ENCODE measurements at regions not wholly inside any gene's neighbourhood (a gene's known extent, or its start where the extent isn't known, plus 50 kb on each side); places are given as distances from the start of the nearest gene placed in this dataset.

GRCh38 chr20:60715172-60715571, 536.9 kb upstream of the CDH4 start:
- no peak for DNase-seq (ENCODE audit: extremely low read depth in 1 of 11, low read depth in 9 of 11, low spot score in 4 of 11)

GRCh38 chr20:60718743-60719480, 533.1 kb upstream of the CDH4 start:
- DNase-seq (ENCODE audit: extremely low read depth in 1 of 11, low read depth in 9 of 11, low spot score in 4 of 11) = no peak

- DNase-seq (ENCODE audit: extremely low read depth in 1 of 11, low read depth in 9 of 11, low spot score in 4 of 11) = no peak
Measured at GRCh38 chr20:60725311-60725906, 526.7 kb upstream of the CDH4 start.

DNA sequence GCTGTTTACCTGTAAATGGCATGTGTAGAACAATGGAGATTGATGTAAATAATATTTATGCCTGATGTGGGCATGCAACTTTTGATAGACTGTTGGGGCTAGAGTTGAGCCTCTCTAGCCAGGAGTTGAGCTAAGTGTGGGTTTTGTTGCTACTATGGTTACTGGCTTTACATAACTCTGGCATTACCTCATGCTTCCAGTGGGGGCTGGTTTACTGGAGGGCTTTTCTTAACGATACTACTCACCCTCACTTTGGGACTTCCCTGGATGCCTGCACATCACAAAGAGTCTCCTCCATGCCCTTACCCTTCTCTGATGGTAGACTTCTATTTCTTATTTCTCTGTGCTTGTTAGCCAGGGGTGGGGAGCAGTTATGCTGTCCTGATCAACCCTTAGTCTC, 524.6 kb upstream of the CDH4 start:
- DNase-seq (ENCODE audit: extremely low read depth in 1 of 11, low read depth in 9 of 11, low spot score in 4 of 11) = no peak

DNA sequence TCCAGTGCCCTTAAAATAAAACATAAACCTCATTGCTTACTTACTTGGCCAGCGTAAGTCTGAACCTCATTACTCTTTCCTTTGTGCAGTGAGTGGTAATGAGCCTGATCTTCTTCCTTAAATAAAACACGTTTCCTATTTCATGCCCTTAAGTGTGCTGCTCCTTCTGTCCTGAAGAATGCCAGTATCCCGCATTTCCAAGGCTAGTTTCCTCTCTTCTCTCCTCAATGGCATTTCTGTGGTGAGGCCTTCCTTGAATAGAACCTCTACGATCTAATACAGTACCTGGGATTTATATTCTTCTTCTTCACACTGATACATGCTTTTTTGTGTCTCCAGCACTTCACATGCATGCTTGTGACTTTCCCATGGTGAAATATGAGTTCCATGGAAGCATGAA, 523.4 kb upstream of the CDH4 start:
- no peak for DNase-seq (ENCODE audit: extremely low read depth in 1 of 11, low read depth in 9 of 11, low spot score in 4 of 11)

DNA sequence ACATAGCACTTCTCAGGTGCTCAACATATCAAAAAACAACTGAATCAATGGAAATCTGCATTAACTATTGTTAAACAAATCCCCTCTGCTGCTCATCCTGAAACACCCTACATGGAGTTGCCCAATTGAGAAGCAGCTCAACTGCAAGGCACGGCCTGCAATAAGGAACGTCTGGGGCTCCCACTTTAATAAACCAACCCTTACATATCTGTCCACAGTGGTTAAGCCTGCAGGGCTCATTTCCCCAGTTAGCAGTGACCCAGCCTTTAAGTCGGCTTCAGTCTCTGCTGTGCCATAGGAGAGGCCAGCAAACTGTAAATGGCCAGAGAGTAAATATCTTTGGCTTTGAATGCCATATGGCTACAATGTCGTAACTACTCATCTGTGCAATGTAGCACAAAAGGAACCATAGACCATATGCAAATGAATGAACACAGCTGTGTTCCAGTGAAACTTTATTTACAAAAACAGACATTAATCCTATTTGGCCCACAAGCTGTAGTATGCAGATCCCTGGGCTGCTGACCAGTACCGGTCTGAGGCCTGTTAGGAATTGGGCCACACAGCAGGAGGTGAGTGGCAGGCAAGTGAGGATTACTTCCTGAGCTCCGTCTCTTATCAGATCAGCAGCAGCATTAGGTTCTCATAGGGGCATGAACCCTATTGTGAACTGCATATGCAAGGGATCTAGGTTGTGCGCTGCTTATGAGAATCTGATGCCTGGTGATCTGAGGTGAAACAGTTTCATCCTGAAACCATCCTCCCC, 522.7 kb upstream of the CDH4 start:
- no peak for DNase-seq (ENCODE audit: extremely low read depth in 1 of 11, low read depth in 9 of 11, low spot score in 4 of 11)

DNA sequence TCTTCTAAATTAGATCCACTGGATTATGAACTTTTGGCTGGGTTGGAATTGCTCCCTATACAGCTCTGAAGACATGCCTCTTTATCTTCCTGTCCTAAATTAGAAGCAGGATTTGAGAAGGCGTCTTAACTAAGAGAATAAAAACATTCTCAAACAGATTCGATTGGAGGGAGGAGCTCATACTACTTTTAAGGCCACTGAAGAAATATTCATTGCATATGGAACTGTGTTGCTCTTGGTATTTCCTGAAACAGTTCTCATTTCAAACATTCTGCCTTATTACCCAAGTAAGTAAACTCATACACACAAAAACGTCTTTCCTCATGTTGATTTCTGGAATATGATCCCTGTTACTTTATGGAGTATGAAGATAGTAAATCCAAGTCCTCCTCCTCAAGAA, 519.7 kb upstream of the CDH4 start:
- no peak for DNase-seq (ENCODE audit: extremely low read depth in 1 of 11, low read depth in 9 of 11, low spot score in 4 of 11)

DNA sequence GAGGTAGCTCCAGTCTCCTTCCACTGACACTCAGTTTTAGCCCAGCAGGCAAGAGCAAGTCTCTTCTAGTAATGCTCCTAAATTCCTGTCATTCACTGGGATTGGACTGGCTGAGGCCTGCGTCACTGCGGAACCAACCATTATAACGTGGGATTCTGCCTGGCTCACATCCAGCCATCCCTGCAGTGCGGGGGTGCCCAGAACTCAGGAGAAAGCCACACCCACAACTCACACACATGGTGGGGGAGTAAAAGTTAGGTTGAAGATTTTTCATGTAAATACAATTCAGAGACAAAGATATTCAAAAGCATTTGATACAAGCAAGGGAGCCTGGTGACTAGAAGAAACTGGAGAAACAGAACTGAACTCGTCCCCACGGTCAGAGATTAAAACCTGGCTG, 504.0 kb upstream of the CDH4 start:
- DNase-seq (ENCODE audit: extremely low read depth in 1 of 11, low read depth in 9 of 11, low spot score in 4 of 11) = no peak

- no peak for DNase-seq (ENCODE audit: extremely low read depth in 1 of 11, low read depth in 9 of 11, low spot score in 4 of 11)
Measured at GRCh38 chr20:60749804-60750602, 502.1 kb upstream of the CDH4 start.

DNA sequence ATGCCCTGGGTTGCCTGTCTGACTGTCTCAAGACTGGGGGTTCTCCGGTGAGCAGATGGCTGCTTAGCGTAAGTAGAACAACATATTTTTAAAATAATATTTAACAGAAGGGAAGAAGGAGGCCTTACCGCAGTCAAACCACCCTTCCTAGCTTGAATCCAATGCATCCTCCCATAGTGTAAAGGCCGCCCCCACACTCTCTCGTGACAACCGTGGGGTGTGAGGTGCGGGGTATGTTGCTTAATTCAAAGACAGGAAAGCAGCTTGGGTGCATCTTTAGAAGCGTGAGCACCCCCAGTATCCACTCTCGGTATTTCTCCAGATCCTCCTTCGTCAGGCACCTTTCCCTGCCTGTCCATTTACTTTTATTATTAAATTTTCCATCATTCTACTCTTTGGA, 501.2 kb upstream of the CDH4 start:
- DNase-seq (ENCODE audit: extremely low read depth in 1 of 11, low read depth in 9 of 11, low spot score in 4 of 11) = no peak

DNA sequence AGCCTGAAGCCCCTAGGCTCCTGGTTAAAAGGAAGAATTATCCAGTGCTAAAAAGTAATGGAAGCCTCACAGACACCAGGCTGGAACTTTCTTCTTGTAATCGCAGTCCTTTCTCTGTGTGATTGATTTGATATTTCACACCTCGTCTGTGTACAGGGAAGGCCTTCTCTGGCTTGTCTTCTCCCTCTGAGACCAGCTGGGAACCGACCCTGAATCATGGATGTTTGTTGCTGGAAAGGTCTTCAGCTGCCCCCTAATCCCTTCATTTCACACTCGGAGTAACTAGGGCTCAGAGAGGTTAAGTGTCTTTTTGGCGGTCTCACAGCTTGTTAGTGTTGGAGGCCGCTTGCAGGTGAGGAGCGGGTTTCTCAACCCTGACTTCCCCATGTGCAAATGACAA, 500.2 kb upstream of the CDH4 start:
- DNase-seq (ENCODE audit: extremely low read depth in 1 of 11, low read depth in 9 of 11, low spot score in 4 of 11) = no peak

DNA sequence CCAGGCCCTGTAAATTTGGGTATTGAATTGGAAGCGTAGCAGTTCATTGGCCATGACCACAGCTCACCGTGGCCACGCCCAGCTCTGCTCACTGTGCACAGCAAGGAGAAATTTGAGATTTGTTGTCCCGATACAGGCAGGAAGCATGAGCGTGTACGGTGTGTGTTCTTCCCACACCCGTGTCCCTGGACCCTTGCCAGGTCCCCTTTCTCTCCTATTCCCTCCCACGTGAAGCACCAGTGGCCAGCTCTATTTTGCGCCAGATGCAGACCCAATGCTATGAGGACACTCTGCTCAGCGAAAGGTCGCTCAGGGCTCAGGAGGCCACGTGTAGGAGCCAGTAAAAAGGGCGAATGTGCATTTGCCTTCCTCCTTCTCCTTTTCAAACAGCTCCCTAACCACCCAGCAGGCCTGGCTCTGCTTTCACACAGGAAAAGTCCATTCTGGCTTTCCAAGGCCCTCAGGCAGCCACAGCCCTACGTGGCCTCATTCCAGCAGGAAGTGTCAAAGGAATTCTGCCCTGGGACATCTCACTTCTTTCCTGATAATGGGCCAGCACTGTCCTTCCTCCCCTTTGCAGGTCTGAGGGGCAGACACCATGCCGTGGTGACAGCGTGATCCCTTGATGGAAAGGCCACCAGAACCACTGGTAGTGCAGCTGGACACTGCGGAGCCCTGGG, 499.2 kb upstream of the CDH4 start:
- peak in 5 of 11 donors; percentile 1 to 12 (median 10) for DNase-seq (ENCODE audit: extremely low read depth in 1 of 11, low read depth in 9 of 11, low spot score in 4 of 11)

DNA sequence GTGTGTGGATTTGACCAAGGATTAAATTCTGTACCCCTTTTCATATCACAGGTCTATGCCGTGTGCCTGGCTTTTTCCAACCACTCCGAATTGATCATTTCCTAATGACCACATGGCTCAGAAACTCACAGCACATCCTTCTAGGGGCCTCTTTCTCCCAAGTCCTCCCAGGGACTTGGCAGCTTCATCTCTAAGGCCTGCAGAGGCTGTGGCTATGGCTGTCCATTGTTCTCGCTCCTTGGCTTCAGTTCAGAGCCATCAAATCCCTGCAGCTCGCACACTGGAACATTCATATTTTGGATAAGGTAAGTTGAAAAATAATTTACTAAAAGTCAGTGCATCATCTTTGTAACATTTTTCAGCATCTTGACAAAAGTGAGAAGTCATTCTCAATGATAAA, 497.2 kb upstream of the CDH4 start:
- no peak for DNase-seq (ENCODE audit: extremely low read depth in 1 of 11, low read depth in 9 of 11, low spot score in 4 of 11)

DNA sequence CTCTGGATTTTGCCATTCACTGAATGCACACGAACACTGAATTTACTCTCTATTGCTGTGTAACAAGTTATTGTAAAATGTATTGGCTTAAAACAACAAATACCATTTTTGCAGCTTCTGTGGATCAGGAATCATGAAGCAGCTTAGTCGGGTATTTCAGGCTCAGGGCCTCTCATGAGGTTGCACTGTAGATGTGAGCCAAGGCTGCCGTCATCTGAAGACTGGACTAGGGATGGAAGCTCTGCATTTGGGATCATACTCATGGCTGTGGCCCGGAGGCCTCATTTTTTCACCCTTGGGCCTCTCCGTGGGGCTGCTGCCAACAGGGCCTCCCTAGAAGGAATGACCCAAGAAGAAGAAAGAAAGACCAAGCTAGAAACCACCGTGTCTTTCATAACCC, 492.4 kb upstream of the CDH4 start:
- no peak for DNase-seq (ENCODE audit: extremely low read depth in 1 of 11, low read depth in 9 of 11, low spot score in 4 of 11)

DNA sequence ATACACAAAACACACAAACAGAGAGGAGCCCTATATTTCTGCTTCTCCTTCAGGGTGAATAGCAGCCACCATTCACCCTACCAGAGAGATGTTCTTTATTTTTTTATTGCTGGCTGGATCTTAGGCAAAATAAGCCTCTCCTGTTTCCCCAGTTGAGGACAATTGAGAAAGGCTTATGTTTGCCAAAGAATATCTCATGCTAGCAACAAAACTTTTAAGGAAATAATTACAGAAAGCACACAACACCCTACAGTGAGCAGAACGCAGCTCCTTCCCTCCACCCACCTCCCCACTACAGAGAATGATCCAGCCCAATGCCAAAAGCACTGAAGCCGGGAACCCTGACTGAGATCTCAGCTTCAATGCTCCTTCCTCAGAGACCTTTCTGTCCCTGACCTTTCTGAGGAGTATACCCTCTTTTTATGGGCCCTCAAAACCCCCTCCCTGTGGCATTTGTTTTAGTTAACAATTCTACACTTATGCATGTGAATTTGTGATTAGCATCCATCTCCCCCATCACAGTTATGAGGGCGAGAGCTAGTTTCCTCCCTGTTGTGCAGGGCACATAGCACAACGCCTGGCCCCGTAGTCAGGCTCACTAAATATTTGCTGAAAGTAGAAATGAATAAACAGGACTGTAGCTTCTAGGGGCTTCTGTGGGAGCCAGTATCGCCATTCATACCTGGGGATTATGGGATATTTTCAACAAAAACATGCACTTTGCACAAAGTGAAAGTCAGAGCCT, 491.6 kb upstream of the CDH4 start:
- no peak for DNase-seq (ENCODE audit: extremely low read depth in 1 of 11, low read depth in 9 of 11, low spot score in 4 of 11)

GRCh38 chr20:60761056-60761455, 491.0 kb upstream of the CDH4 start:
- no peak for DNase-seq (ENCODE audit: extremely low read depth in 1 of 11, low read depth in 9 of 11, low spot score in 4 of 11)

DNA sequence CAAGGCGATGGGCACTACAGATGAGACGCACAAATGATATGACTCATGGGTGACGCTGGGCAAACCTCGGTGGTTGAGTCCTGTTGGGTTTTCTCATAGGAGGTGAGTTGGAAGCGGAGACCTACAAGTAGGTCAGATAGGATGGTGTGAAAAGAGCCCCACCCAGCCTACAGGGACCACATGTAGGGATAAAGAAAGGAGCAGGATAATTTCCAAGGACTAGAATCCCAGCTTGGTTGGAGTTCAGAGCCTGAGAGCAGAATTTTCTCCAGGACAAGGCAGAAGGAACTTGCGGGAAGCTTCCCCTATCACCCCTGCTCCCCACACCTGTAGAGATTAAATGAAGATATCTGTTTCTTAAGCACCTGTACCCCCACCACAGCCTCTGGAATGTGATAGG, 489.7 kb upstream of the CDH4 start:
- DNase-seq (ENCODE audit: extremely low read depth in 1 of 11, low read depth in 9 of 11, low spot score in 4 of 11) = no peak

GRCh38 chr20:60764328-60764727, 487.7 kb upstream of the CDH4 start:
- no peak for DNase-seq (ENCODE audit: extremely low read depth in 1 of 11, low read depth in 9 of 11, low spot score in 4 of 11)

All from renal cortex interstitium (tissue), 11 donors.